OCI-LY1 (cell line): ENCODE measurements at regions not wholly inside any gene's neighbourhood (a gene's known extent, or its start where the extent isn't known, plus 50 kb on each side); places are given as distances from the start of the nearest gene placed in this dataset.

Source experiments
- CTCF ChIP-seq: fragments of 200-600 bp; sonication (generic), shearing (Covaris generic); IDR thresholded peaks from 2 replicates; pipeline ENCODE4 v1.5.1; 2017; ENCODE audit warnings: mild to moderate bottlenecking, antibody characterized with exemption, low read length, moderate library complexity, mixed read lengths
- EZH2 ChIP-seq: fragments of 200-600 bp; sonication (generic), shearing (Covaris generic); IDR thresholded peaks from 2 replicates; pipeline ENCODE4 v1.8.0; 2017; ENCODE audit warnings: borderline replicate concordance, mixed run types, mild to moderate bottlenecking, antibody characterized with exemption, low read length, moderate library complexity, mixed read lengths

- TF ChIP-seq CTCF (no peak), EZH2 (no peak)
Measured at GRCh38 chr3:135491491-135492205, 473.9 kb upstream of the PPP2R3A start.
